K562 (cell line): ENCODE measurements at regions not wholly inside any gene's neighbourhood (a gene's known extent, or its start where the extent isn't known, plus 50 kb on each side); places are given as distances from the start of the nearest gene placed in this dataset.

Experiments
- ARID2 ChIP-seq: fragments of 450-650 bp; IDR thresholded peaks from 2 replicates; pipeline ENCODE4 v1.6.1; 2017; ENCODE audit warnings: antibody characterized with exemption, mild to moderate bottlenecking
- BHLHE40 ChIP-seq: IDR thresholded peaks from 2 replicates; pipeline ENCODE4 v1.6.1; 2011; ENCODE audit warnings: low read length, improper control_type of control experiment
- CAMTA2 ChIP-seq: fragments of 250-450 bp; sonication (Bioruptor Pico); conservative IDR thresholded peaks from 2 replicates; pipeline ENCODE4 v1.5.1; 2022
- CBX1 ChIP-seq: sonication (generic); IDR thresholded peaks from 2 replicates; pipeline ENCODE4 v1.6.1; 2016; ENCODE audit warnings: antibody characterized with exemption, low read depth, mild to moderate bottlenecking
- CC2D1A ChIP-seq: fragments of 450-650 bp; IDR thresholded peaks from 2 replicates; pipeline ENCODE4 v1.6.1; 2017; ENCODE audit warnings: mild to moderate bottlenecking
- CEBPG ChIP-seq, 3 experiments: fragments of 200-800 bp in 1 of 3; sonication (Bioruptor generic) in 1 of 3; sonication (generic) in 1 of 3; formaldehyde crosslinking in 1 of 3; IDR thresholded peaks in 2 of 3; conservative IDR thresholded peaks in 1 of 3; 2 replicates each; pipeline versions ENCODE4 v1.6.1 to v1.8.0; 2016 to 2022; ENCODE audit warnings: missing compliant biosample characterization in 2 of 3, missing genetic modification characterization in 2 of 3, mild to moderate bottlenecking in 1 of 3, missing genetic modification reagents in 1 of 3
- DACH1 ChIP-seq: fragments of 450-650 bp; IDR thresholded peaks from 2 replicates; pipeline ENCODE4 v1.6.1; 2018; ENCODE audit not compliant: partially characterized antibody
- ESRRB ChIP-seq: fragments of 250-450 bp; sonication (Bioruptor Pico); IDR thresholded peaks from 2 replicates; pipeline ENCODE4 v1.5.0; 2020; ENCODE audit warnings: mild to moderate bottlenecking, moderate library complexity, borderline replicate concordance
- JUND ChIP-seq, 2 experiments: IDR thresholded peaks; 2 replicates in 1 of 2; 3 replicates in 1 of 2; pipeline ENCODE4 v1.6.1; 2011; ENCODE audit warnings: borderline replicate concordance in 2 of 2, low read depth in 2 of 2, low read length in 2 of 2, improper control_type of control experiment in 1 of 2, missing biosample characterization in 1 of 2, missing genetic modification characterization in 1 of 2, missing genetic modification reagents in 1 of 2
- POLR2G ChIP-seq: fragments of 200-400 bp; formaldehyde crosslinking; IDR thresholded peaks from 2 replicates; pipeline ENCODE4 v1.6.1; 2017; ENCODE audit warnings: low read depth, mild to moderate bottlenecking, antibody characterized with exemption, low read length, moderate library complexity
- RUNX1 ChIP-seq: sonication (generic); IDR thresholded peaks from 2 replicates; pipeline ENCODE4 v1.6.1; 2016; ENCODE audit warnings: antibody characterized with exemption, low read depth
- SREBF1 ChIP-seq: fragments of 150-350 bp; IDR thresholded peaks from 2 replicates; pipeline ENCODE4 v1.6.1; 2014; ENCODE audit warnings: antibody characterized with exemption, low read depth, low read length, borderline replicate concordance
- TCF7 ChIP-seq: sonication (generic); IDR thresholded peaks from 2 replicates; pipeline ENCODE4 v1.6.1; 2016; ENCODE audit warnings: antibody characterized with exemption, borderline replicate concordance
- TSC22D4 ChIP-seq: fragments of 450-650 bp; IDR thresholded peaks from 2 replicates; pipeline ENCODE4 v1.6.1; 2016; ENCODE audit warnings: missing genetic modification characterization, missing biosample characterization, control low read depth
- XRCC3 ChIP-seq: fragments of 450-650 bp; IDR thresholded peaks from 2 replicates; pipeline ENCODE4 v1.6.1; 2017; ENCODE audit warnings: mild to moderate bottlenecking, moderate library complexity
- ZNF12 ChIP-seq: sonication (generic); formaldehyde crosslinking; IDR thresholded peaks from 2 replicates; pipeline ENCODE4 v1.4.0; 2020; ENCODE audit warnings: mild to moderate bottlenecking, missing genetic modification reagents
- ZNF217 ChIP-seq: sonication (generic); formaldehyde crosslinking; IDR thresholded peaks from 2 replicates; pipeline ENCODE4 v1.8.0; 2022; ENCODE audit warnings: mild to moderate bottlenecking, missing genetic modification reagents
- ZNF3 ChIP-seq: fragments of 250-450 bp; sonication (Bioruptor Pico); IDR thresholded peaks from 2 replicates; pipeline ENCODE4 v1.5.0; 2021; ENCODE audit warnings: mild to moderate bottlenecking, moderate library complexity
- ZSCAN29 ChIP-seq: fragments of 450-650 bp; IDR thresholded peaks from 2 replicates; pipeline ENCODE4 v1.6.1; 2017
- ZSCAN32 ChIP-seq: fragments of 450-650 bp; formaldehyde crosslinking; IDR thresholded peaks from 2 replicates; pipeline ENCODE4 v1.4.0; 2020; ENCODE audit warnings: mild to moderate bottlenecking, moderate library complexity
- TF ChIP-seq, protein P1 (sequence below): fragments of 250-450 bp; sonication (Bioruptor Pico); IDR thresholded peaks from 2 replicates; pipeline ENCODE4 v1.8.0; 2022; ENCODE audit warnings: moderate library complexity, mild to moderate bottlenecking, inconsistent platforms
- TF ChIP-seq, protein P2 (sequence below): fragments of 450-650 bp; IDR thresholded peaks from one replicate; pipeline ENCODE4 v1.6.1; 2018; ENCODE audit warnings: mild to moderate bottlenecking, moderate library complexity; ENCODE audit not compliant: partially characterized antibody
- TF ChIP-seq, protein P3 (sequence below), 2 experiments: fragments of 200-800 bp in 1 of 2; sonication (Bioruptor generic) in 1 of 2; sonication (generic) in 1 of 2; formaldehyde crosslinking in 1 of 2; IDR thresholded peaks in 1 of 2; conservative IDR thresholded peaks in 1 of 2; 2 replicates each; pipeline versions ENCODE4 v1.5.0 to v1.6.1; 2016 to 2020; ENCODE audit warnings: missing compliant biosample characterization in 1 of 2, missing genetic modification characterization in 1 of 2, missing genetic modification reagents in 1 of 2
- TF ChIP-seq, protein P4 (sequence below), 2 experiments: IDR thresholded peaks; 2 replicates each; pipeline ENCODE4 v1.6.1; 2011; ENCODE audit warnings: borderline replicate concordance in 1 of 2, control low read depth in 1 of 2, low read depth in 1 of 2, low read length in 1 of 2, mild to moderate bottlenecking in 1 of 2, mixed read lengths in 1 of 2, moderate library complexity in 1 of 2; ENCODE audit not compliant: insufficient read depth in 1 of 2, insufficient read length in 1 of 2, poor library complexity in 1 of 2, severe bottlenecking in 1 of 2; ENCODE audit errors: extremely low read depth in 1 of 2

DNA sequence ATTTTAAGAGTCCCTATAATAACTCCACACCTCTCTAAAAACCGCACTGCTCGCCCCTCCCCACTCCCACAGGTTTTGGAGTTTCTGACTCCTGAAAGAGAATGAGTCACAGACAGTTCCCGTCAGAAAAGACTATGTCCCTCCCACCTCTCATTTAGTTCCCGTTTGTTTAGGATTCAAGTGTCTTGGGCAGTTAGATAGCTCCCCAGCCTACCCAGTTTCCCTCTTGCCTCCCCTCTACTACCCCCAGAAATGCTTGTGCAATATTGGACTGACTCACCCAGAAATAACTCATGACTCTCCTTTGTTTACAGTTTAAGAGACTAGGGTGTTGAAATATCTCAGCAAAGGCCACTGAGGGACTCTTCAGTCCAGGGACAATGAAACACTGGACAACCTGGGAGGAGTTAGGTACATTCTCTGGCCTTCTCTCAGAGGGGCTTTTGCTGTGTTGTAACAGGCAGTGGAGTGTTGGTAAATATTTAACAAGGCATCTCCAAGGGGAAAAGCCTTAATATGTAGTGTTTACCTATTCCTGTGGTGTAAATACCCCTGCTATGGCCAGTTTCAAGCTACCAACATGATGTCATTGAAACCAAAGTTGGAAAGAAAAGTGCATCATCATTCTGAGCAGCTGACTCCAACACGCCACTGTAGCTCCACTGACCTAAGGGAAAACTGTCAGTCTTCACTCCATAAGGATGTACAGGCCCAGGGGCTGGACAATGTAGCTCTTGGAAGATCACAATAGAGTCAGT is 96.1 kb upstream of the CHD2 start (continued):
- TF ChIP-seq RUNX1 (no peak), XRCC3 (no peak), POLR2G (no peak), ESRRB (no peak), ZNF217 (CRISPR knock-in tag) (no peak), CEBPG (CRISPR knock-in tag; IDR thresholded peaks at IDR 0.05) (peak; percentile 98), CEBPG (tag; conservative IDR thresholded peaks at IDR 0.05 in 1 of 2, IDR thresholded peaks at IDR 0.05 in 1 of 2) (peak; percentile 99 to 100), JUND (IDR thresholded peaks at IDR 0.05; ENCODE audit: borderline replicate concordance, low read depth, low read length) (peak; percentile 97), JUND (tag; IDR thresholded peaks at IDR 0.05; ENCODE audit: borderline replicate concordance, low read depth, low read length) (peak; percentile 98; the same call in 2 of the 3 replicates), TSC22D4 (tag) (no peak), SREBF1 (no peak; the same call in 1 of the 2 replicates), ZNF3 (CRISPR knock-in tag) (no peak), BHLHE40 (no peak), DACH1 (peak; percentile 73), ZNF12 (no peak), CAMTA2 (CRISPR knock-in tag) (no peak), CBX1 (no peak), ZSCAN32 (CRISPR knock-in tag) (peak; percentile 12; the same call in 1 of the 2 replicates), ARID2 (no peak), TCF7 (no peak), CC2D1A (peak; percentile 39; the same call in 1 of the 2 replicates), ZSCAN29 (no peak)
- TF ChIP-seq, protein P1, sequence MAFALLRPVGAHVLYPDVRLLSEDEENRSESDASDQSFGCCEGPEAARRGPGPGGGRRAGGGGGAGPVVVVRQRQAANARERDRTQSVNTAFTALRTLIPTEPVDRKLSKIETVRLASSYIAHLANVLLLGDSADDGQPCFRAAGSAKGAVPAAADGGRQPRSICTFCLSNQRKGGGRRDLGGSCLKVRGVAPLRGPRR (CRISPR knock-in tag): no peak
- TF ChIP-seq, protein P2, sequence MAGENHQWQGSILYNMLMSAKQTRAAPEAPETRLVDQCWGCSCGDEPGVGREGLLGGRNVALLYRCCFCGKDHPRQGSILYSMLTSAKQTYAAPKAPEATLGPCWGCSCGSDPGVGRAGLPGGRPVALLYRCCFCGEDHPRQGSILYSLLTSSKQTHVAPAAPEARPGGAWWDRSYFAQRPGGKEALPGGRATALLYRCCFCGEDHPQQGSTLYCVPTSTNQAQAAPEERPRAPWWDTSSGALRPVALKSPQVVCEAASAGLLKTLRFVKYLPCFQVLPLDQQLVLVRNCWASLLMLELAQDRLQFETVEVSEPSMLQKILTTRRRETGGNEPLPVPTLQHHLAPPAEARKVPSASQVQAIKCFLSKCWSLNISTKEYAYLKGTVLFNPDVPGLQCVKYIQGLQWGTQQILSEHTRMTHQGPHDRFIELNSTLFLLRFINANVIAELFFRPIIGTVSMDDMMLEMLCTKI: no peak
- TF ChIP-seq, protein P3, sequence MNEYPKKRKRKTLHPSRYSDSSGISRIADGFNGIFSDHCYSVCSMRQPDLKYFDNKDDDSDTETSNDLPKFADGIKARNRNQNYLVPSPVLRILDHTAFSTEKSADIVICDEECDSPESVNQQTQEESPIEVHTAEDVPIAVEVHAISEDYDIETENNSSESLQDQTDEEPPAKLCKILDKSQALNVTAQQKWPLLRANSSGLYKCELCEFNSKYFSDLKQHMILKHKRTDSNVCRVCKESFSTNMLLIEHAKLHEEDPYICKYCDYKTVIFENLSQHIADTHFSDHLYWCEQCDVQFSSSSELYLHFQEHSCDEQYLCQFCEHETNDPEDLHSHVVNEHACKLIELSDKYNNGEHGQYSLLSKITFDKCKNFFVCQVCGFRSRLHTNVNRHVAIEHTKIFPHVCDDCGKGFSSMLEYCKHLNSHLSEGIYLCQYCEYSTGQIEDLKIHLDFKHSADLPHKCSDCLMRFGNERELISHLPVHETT (CRISPR knock-in tag; conservative IDR thresholded peaks at IDR 0.05 in 1 of 2, IDR thresholded peaks at IDR 0.05 in 1 of 2): peak in 1 of 2 experiments; percentile 73; a peak in 1 of 4 replicates
- TF ChIP-seq, protein P4, sequence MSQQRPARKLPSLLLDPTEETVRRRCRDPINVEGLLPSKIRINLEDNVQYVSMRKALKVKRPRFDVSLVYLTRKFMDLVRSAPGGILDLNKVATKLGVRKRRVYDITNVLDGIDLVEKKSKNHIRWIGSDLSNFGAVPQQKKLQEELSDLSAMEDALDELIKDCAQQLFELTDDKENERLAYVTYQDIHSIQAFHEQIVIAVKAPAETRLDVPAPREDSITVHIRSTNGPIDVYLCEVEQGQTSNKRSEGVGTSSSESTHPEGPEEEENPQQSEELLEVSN (IDR thresholded peaks at IDR 0.05; ENCODE audit: borderline replicate concordance in 1 of 2, extremely low read depth in 1 of 2, insufficient read depth in 1 of 2, insufficient read length in 1 of 2, low read depth in 1 of 2, low read length in 1 of 2, poor library complexity in 1 of 2, severe bottlenecking in 1 of 2): no peak
